Neural crest cell (in vitro differentiated cells): ENCODE measurements at regions not wholly inside any gene's neighbourhood (a gene's known extent, or its start where the extent isn't known, plus 50 kb on each side); places are given as distances from the start of the nearest gene placed in this dataset.
"Not testable (repeated sequence)": the region's sequence is repeated elsewhere in the genome, so short reads cannot be mapped to it uniquely, and the experiment has no call there.

Experiments
- DNase-seq: peaks from one replicate; pipeline ENCODE4 v3.0.0; 2021; ENCODE audit warnings: low read depth, mixed read lengths, low spot score
- H3K27ac Mint-ChIP-seq: one replicate; pipeline ENCODE4 v1.8.0; 2021; ENCODE audit warnings: mild to moderate bottlenecking, mixed read lengths; ENCODE audit not compliant: unreplicated experiment
- H3K27me3 Mint-ChIP-seq: 2 replicates; pipeline ENCODE4 v1.8.0; 2021; ENCODE audit warnings: low read depth, mild to moderate bottlenecking, mixed read lengths
- H3K36me3 Mint-ChIP-seq: 2 replicates; pipeline ENCODE4 v1.8.0; 2021; ENCODE audit warnings: low read depth, mild to moderate bottlenecking, mixed read lengths
- H3K4me1 Mint-ChIP-seq: 2 replicates; pipeline ENCODE4 v1.8.0; 2021; ENCODE audit warnings: mixed read lengths
- H3K4me3 Mint-ChIP-seq: one replicate; pipeline ENCODE4 v1.8.0; 2021; ENCODE audit warnings: mild to moderate bottlenecking, mixed read lengths
- H3K9me3 Mint-ChIP-seq: 2 replicates; pipeline ENCODE4 v1.8.0; 2021; ENCODE audit warnings: mixed read lengths
- TF ChIP-seq, protein P1 (sequence below): fragments of 200-600 bp; sonication (generic); conservative IDR thresholded peaks from 2 replicates; pipeline ENCODE4 v1.5.0; 2021; ENCODE audit warnings: antibody characterized with exemption, mild to moderate bottlenecking

DNA sequence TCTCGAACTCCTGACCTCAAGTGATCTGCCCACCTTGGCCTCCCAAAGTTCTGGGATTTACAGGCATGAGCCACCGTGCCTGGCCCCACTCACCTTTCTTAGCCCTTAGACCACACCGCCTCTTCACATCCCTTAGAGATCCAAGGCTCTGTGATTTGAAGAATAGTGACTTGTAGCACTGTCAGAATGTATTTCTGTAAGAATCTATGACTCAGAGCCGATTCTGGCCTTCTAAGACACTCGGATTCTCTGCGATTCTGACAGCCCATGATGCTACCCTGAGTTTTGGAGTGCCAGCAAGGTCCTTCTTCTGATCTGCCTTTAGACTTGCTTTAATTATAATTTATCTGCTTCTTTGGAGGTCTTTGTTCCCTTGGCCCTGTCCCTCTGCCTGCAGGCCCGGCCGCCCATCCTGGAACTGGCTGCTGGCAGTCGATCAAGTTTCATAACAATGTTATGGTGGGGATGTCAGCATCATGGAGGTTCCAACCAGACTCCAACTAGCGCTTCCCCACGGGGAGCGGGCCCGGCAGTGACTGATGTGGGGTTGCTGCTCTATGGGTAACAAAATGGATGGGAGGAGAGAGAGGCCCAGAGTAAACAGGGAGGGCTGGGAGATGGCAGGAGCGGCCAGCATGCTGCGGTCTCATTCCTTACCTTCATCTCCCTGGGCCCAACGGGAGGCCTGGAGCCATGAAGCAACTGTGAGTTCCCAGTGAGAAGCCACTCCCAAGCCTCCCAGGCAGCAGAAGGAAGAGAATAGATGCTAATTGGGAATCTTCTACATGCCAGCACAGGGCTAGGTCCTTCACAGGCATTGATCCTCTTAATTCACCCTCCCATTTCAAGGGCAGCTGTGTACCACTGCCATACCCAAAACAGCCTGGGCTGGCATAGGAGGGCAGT is 55.7 kb upstream of the RASD2 start:
- peaks cover 3% of the 10 kb centered on the region for H3K4me1 Mint-ChIP-seq
- TF ChIP-seq, protein P1, sequence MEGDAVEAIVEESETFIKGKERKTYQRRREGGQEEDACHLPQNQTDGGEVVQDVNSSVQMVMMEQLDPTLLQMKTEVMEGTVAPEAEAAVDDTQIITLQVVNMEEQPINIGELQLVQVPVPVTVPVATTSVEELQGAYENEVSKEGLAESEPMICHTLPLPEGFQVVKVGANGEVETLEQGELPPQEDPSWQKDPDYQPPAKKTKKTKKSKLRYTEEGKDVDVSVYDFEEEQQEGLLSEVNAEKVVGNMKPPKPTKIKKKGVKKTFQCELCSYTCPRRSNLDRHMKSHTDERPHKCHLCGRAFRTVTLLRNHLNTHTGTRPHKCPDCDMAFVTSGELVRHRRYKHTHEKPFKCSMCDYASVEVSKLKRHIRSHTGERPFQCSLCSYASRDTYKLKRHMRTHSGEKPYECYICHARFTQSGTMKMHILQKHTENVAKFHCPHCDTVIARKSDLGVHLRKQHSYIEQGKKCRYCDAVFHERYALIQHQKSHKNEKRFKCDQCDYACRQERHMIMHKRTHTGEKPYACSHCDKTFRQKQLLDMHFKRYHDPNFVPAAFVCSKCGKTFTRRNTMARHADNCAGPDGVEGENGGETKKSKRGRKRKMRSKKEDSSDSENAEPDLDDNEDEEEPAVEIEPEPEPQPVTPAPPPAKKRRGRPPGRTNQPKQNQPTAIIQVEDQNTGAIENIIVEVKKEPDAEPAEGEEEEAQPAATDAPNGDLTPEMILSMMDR, result no peak
- H3K9me3 Mint-ChIP-seq, result no peaks in the 10 kb centered on the region
- H3K4me3 Mint-ChIP-seq, result no peak overlapping the region
- no peak for DNase-seq
- H3K36me3 Mint-ChIP-seq, result no peaks in the 10 kb centered on the region
- H3K27ac Mint-ChIP-seq, result peak overlapping the region; percentile 91
- peaks cover 5% of the 10 kb centered on the region for H3K27me3 Mint-ChIP-seq

DNA sequence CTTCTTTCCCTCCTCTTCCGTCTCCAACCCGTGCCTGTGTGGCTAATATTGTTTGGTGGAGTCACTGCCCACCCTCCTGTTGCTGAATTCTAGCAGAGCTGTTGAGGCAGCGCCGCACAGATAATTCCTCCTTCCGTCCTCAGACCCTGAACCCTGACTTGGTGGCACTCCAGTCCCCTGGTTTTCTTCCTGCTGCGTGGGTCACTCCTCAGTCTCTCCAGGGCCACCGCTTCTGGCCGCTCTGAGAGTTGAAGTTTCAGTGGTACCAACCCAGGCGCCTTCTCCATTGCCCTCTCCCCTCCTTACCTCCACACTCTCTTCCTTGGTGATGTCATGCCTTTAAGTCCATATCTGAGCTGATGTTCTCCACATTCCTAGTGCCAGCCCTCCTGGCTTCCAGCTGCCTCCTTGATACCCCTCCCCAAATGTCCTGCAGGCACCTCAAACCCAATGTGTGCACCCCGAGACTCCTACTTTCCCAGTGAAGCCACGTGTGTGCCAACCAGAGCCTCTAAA is 54.5 kb upstream of the RASD2 start:
- peaks cover 5% of the 10 kb centered on the region for H3K27me3 Mint-ChIP-seq

DNA sequence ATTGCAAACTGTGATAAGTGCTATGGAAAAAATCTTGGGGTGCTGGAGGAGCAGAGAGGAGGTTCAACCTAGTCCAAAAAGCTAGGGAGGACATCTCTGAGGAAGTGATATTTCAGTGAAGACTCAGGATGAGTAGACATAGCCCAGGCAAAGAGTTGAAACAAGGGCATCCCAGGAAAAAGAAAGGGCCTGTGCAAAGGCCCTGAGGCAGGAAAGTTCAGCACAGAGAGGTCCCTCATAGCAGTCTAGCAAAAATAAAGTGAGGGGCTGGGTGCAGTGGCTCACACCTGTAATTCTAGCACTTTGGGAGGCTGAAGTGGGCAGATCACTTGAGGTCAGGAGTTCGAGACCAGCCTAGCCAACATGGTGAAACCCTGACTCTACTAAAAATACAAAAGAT is 53.0 kb upstream of the RASD2 start:
- H3K9me3 Mint-ChIP-seq, H3K36me3 Mint-ChIP-seq: not testable (repeated sequence)

More for the DNA sequence above, 54.5 kb upstream of the RASD2 start:
- no peak overlapping the region for H3K4me3 Mint-ChIP-seq
- no peak overlapping the region for H3K27ac Mint-ChIP-seq
- no peak for DNase-seq
- H3K9me3 Mint-ChIP-seq, result no peaks in the 10 kb centered on the region
- H3K4me1 Mint-ChIP-seq, result peaks cover 2% of the 10 kb centered on the region
- TF ChIP-seq, protein P1, result no peak
- H3K36me3 Mint-ChIP-seq, result no peaks in the 10 kb centered on the region

DNA sequence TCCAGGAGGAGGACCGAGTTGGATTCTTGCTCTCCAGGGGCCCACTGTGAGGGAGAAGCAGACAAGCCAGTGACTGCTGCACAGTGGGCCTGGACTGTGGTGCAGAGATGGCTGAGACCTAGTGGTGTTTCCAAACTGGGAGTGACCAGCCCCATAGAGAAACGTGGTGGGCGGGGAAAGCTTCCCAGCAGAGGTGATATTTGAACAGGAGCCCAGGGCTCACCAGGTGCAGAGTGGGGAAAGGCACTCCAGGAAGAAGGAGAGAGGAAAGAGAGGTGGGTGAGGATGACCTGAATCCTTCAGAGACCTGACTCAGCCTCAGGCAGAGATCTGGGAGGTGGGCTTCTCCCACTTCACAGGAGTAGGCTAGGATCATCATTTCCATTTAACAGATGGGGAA is 52.1 kb upstream of the RASD2 start:
- TF ChIP-seq, protein P1, result no peak
- peaks cover 13% of the 10 kb centered on the region for H3K27me3 Mint-ChIP-seq
- H3K27ac Mint-ChIP-seq, result no peak overlapping the region
- no peaks in the 10 kb centered on the region for H3K9me3 Mint-ChIP-seq
- no peaks in the 10 kb centered on the region for H3K36me3 Mint-ChIP-seq
- no peak for DNase-seq
- H3K4me3 Mint-ChIP-seq, result no peak overlapping the region
- H3K4me1 Mint-ChIP-seq, result no peaks in the 10 kb centered on the region

More for the DNA sequence above, 53.0 kb upstream of the RASD2 start:
- H3K4me1 Mint-ChIP-seq, DNase-seq, H3K4me3 Mint-ChIP-seq, H3K27ac Mint-ChIP-seq, H3K27me3 Mint-ChIP-seq: not testable (repeated sequence)

DNA sequence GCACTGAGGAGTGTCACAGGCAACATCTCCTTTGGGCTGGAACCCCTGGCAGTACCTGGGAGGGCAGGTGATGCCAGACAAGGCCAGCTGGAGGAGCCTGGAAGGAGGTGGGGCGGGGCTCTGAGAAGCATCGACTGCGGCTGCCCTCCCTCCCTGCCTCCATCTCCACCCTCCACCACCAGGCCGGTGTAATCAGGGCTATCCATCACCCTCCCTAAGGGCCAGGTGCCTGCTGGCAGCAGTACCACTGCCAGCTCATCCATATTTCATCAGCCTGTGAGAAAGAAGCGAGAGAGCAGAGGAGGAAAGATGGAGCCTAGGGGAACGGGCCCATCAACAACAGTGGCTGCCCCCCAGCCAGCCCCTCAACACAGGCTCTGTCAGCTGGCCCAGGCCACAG is 51.4 kb upstream of the RASD2 start:
- no peak for DNase-seq
- Mint-ChIP-seq H3K4me3 (no peak overlapping the region), H3K27me3 (peaks cover 18% of the 10 kb centered on the region), H3K27ac (no peak overlapping the region), H3K36me3 (no peaks in the 10 kb centered on the region), H3K4me1 (no peaks in the 10 kb centered on the region), H3K9me3 (no peaks in the 10 kb centered on the region)
- TF ChIP-seq, protein P1, result no peak
